ENCODE measurements at regions not wholly inside any gene's neighbourhood (a gene's known extent, or its start where the extent isn't known, plus 50 kb on each side); places are given as distances from the start of the nearest gene placed in this dataset.
A peak's percentile ranks its signal among the peaks of the same experiment; 100 is the strongest.

DNA sequence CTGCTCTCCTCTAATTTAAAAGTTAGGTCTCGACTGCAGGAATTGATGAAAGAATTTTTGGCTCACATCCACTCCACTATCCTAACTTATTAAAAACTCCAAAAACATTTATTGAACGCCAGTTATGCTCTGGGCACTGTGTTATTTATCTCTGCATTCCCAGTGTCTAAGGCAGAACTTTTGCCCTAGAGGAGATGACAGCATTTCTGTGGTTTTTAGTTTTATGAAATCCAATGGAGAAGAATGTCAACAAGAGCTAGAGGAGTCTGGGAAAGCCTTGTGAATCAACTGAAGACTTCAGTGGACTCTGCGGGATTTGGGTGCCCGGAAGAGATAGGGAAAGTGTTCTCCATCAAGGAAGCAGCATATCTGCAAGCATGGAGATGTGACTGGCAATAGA, 217.0 kb upstream of the PGR start:
- Histone ChIP-seq H3K27ac (peak overlapping the region; percentile 46; the same call in 1 of the 2 replicates), H3K9ac (ENCODE audit: insufficient read length) (no peak overlapping the region), H3K4me3 (peak overlapping the region; percentile 40; the same call in 1 of the 2 replicates), H3K36me3 (ENCODE audit: insufficient read depth, low read length) (no peaks in the 10 kb centered on the region), H3K9me3 (ENCODE audit: low read depth, low read length) (no peaks in the 10 kb centered on the region)
- DNase-seq (ENCODE audit: low read depth, low spot score), result peak; percentile 5
- no peak for TF ChIP-seq POLR2AphosphoS5 (IDR thresholded peaks at IDR 0.05; ENCODE audit: borderline replicate concordance, low read depth, low read length)
- TF ChIP-seq EZH2 (IDR thresholded peaks at IDR 0.05), result no peak
- TF ChIP-seq FOXP2 (optimal IDR thresholded peaks at IDR 0.05; ENCODE audit: control extremely low read depth, extremely low read length, insufficient read depth), result no peak

DNA sequence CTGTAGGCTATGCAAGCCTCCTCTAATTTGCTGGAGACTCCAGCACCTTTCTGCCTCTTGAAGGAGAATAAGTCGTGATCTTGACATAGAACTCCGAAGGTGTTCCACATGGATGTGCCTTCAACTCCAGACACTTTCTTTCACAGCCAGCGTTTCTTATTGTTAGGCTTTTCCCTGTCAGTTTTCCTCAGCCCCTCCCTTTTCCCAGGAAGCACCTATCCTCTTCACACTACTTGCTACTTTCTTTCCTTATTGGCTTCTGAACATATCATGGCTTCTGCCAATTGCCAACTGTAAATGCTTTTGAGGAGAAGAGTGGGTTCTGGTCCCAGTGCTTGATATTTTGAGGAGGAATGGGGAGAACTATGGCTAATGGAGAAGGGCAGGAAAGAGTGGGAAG, 216.3 kb upstream of the PGR start:
- no peaks in the 10 kb centered on the region for H3K36me3 ChIP-seq (ENCODE audit: insufficient read depth, low read length)
- DNase-seq (ENCODE audit: low read depth, low spot score), result no peak
- H3K9ac ChIP-seq (ENCODE audit: insufficient read length), result no peak overlapping the region
- no peak overlapping the region for H3K4me3 ChIP-seq
- no peak overlapping the region; the same call in 1 of the 2 replicates for H3K27ac ChIP-seq
- TF ChIP-seq POLR2AphosphoS5 (IDR thresholded peaks at IDR 0.05; ENCODE audit: borderline replicate concordance, low read depth, low read length) (no peak), EZH2 (IDR thresholded peaks at IDR 0.05) (no peak), FOXP2 (optimal IDR thresholded peaks at IDR 0.05; ENCODE audit: control extremely low read depth, extremely low read length, insufficient read depth) (no peak)
- no peaks in the 10 kb centered on the region for H3K9me3 ChIP-seq (ENCODE audit: low read depth, low read length)

- no peak for TF ChIP-seq POLR2AphosphoS5 (IDR thresholded peaks at IDR 0.05; ENCODE audit: borderline replicate concordance, low read depth, low read length)
- TF ChIP-seq EZH2 (IDR thresholded peaks at IDR 0.05), result no peak
- TF ChIP-seq FOXP2 (optimal IDR thresholded peaks at IDR 0.05; ENCODE audit: control extremely low read depth, extremely low read length, insufficient read depth), result no peak
- Histone ChIP-seq H3K9me3 (ENCODE audit: low read depth, low read length) (no peaks in the 10 kb centered on the region), H3K4me3 (no peak overlapping the region), H3K27ac (no peak overlapping the region), H3K36me3 (ENCODE audit: insufficient read depth, low read length) (no peaks in the 10 kb centered on the region), H3K9ac (ENCODE audit: insufficient read length) (no peak overlapping the region)
- DNase-seq (ENCODE audit: low read depth, low spot score), result no peak
Observed at GRCh38 chr11:101342307-101342706, 212.7 kb upstream of the PGR start.

DNA sequence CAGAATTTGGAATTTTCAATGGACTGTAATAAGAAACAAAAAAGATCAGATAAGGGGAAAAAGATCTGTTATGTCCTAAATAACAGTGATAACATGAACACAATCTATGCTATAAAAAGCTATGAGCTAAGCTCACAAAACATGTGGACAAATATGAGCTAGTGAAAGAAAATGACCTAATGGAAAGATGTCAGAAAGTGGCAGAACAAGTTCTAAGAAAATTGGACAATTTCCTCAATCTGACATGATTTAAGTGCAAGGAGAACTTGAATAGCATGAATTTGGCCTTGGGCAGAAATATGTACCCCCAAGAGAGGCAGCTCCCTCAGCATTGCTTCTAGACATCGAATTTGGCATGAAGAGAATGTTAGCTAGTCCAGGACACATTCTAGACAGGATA, 212.0 kb upstream of the PGR start:
- TF ChIP-seq EZH2 (IDR thresholded peaks at IDR 0.05) (no peak), POLR2AphosphoS5 (IDR thresholded peaks at IDR 0.05; ENCODE audit: borderline replicate concordance, low read depth, low read length) (no peak), FOXP2 (optimal IDR thresholded peaks at IDR 0.05; ENCODE audit: control extremely low read depth, extremely low read length, insufficient read depth) (no peak)
- Histone ChIP-seq H3K9ac (ENCODE audit: insufficient read length) (no peak overlapping the region), H3K9me3 (ENCODE audit: low read depth, low read length) (no peaks in the 10 kb centered on the region), H3K36me3 (ENCODE audit: insufficient read depth, low read length) (no peaks in the 10 kb centered on the region), H3K27ac (no peak overlapping the region), H3K4me3 (no peak overlapping the region)
- no peak for DNase-seq (ENCODE audit: low read depth, low spot score)

DNA sequence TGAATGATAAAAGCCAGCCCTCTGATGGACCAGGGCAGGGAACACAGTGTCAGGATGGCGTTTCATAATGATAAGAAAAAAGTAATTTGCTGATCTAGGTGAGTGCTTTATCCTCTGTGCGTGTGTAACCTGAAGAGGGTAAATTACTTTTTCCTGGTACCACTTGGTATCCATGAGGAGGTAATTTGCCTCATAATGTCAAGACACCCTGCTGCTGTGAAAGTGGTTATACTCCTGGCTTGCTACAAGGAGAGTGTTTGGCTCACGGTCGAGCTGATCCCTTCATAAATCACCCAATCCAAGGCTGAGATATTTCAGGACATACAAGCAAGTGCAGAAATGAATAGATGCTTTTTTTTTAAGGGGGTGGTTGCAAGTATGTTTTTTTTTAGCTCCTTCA, 207.2 kb upstream of the PGR start:
- TF ChIP-seq FOXP2 (optimal IDR thresholded peaks at IDR 0.05; ENCODE audit: control extremely low read depth, extremely low read length, insufficient read depth) (no peak), EZH2 (IDR thresholded peaks at IDR 0.05) (no peak), POLR2AphosphoS5 (IDR thresholded peaks at IDR 0.05; ENCODE audit: borderline replicate concordance, low read depth, low read length) (no peak)
- no peak overlapping the region for H3K4me3 ChIP-seq
- H3K9ac ChIP-seq (ENCODE audit: insufficient read length), result no peak overlapping the region
- H3K9me3 ChIP-seq (ENCODE audit: low read depth, low read length), result no peaks in the 10 kb centered on the region
- no peak overlapping the region for H3K27ac ChIP-seq
- no peak for DNase-seq (ENCODE audit: low read depth, low spot score)
- H3K36me3 ChIP-seq (ENCODE audit: insufficient read depth, low read length), result no peaks in the 10 kb centered on the region

GRCh38 chr11:101336155-101336554, 206.5 kb upstream of the PGR start:
- Histone ChIP-seq H3K36me3 (ENCODE audit: insufficient read depth, low read length) (no peaks in the 10 kb centered on the region), H3K27ac (no peak overlapping the region), H3K9me3 (ENCODE audit: low read depth, low read length) (no peaks in the 10 kb centered on the region), H3K4me3 (no peak overlapping the region), H3K9ac (ENCODE audit: insufficient read length) (no peak overlapping the region)
- no peak for DNase-seq (ENCODE audit: low read depth, low spot score)
- TF ChIP-seq POLR2AphosphoS5 (IDR thresholded peaks at IDR 0.05; ENCODE audit: borderline replicate concordance, low read depth, low read length), result no peak
- TF ChIP-seq FOXP2 (optimal IDR thresholded peaks at IDR 0.05; ENCODE audit: control extremely low read depth, extremely low read length, insufficient read depth), result no peak
- no peak for TF ChIP-seq EZH2 (IDR thresholded peaks at IDR 0.05)

GRCh38 chr11:101334581-101334980, 205.0 kb upstream of the PGR start:
- Histone ChIP-seq H3K9me3 (ENCODE audit: low read depth, low read length) (no peaks in the 10 kb centered on the region), H3K27ac (no peak overlapping the region), H3K4me3 (no peak overlapping the region), H3K9ac (ENCODE audit: insufficient read length) (no peak overlapping the region), H3K36me3 (ENCODE audit: insufficient read depth, low read length) (no peaks in the 10 kb centered on the region)
- no peak for DNase-seq (ENCODE audit: low read depth, low spot score)
- TF ChIP-seq FOXP2 (optimal IDR thresholded peaks at IDR 0.05; ENCODE audit: control extremely low read depth, extremely low read length, insufficient read depth) (no peak), POLR2AphosphoS5 (IDR thresholded peaks at IDR 0.05; ENCODE audit: borderline replicate concordance, low read depth, low read length) (no peak), EZH2 (IDR thresholded peaks at IDR 0.05) (no peak)

GRCh38 chr11:101331411-101331810, 201.8 kb upstream of the PGR start:
- DNase-seq (ENCODE audit: low read depth, low spot score), result no peak
- TF ChIP-seq POLR2AphosphoS5 (IDR thresholded peaks at IDR 0.05; ENCODE audit: borderline replicate concordance, low read depth, low read length), result no peak
- TF ChIP-seq FOXP2 (optimal IDR thresholded peaks at IDR 0.05; ENCODE audit: control extremely low read depth, extremely low read length, insufficient read depth), result no peak
- TF ChIP-seq EZH2 (IDR thresholded peaks at IDR 0.05), result no peak
- no peak overlapping the region for H3K27ac ChIP-seq
- no peaks in the 10 kb centered on the region for H3K36me3 ChIP-seq (ENCODE audit: insufficient read depth, low read length)
- H3K9ac ChIP-seq (ENCODE audit: insufficient read length), result no peak overlapping the region
- no peak overlapping the region for H3K4me3 ChIP-seq
- H3K9me3 ChIP-seq (ENCODE audit: low read depth, low read length), result no peaks in the 10 kb centered on the region

- peak; percentile 18 for DNase-seq (ENCODE audit: low read depth, low spot score)
- no peak overlapping the region for H3K9ac ChIP-seq (ENCODE audit: insufficient read length)
Observed at GRCh38 chr11:101327908-101328307, 198.3 kb upstream of the PGR start.

More at GRCh38 chr11:101327908-101328307, 198.3 kb upstream of the PGR start:
- no peaks in the 10 kb centered on the region for H3K9me3 ChIP-seq (ENCODE audit: low read depth, low read length)
- H3K36me3 ChIP-seq (ENCODE audit: insufficient read depth, low read length), result no peaks in the 10 kb centered on the region
- TF ChIP-seq FOXP2 (optimal IDR thresholded peaks at IDR 0.05; ENCODE audit: control extremely low read depth, extremely low read length, insufficient read depth), result no peak
- no peak for TF ChIP-seq EZH2 (IDR thresholded peaks at IDR 0.05)
- no peak for TF ChIP-seq POLR2AphosphoS5 (IDR thresholded peaks at IDR 0.05; ENCODE audit: borderline replicate concordance, low read depth, low read length)
- H3K27ac ChIP-seq, result no peak overlapping the region
- H3K4me3 ChIP-seq, result no peak overlapping the region

Data from SK-N-MC (cell line).